ENCODE measurements at regions not wholly inside any gene's neighbourhood (a gene's known extent, or its start where the extent isn't known, plus 50 kb on each side); places are given as distances from the start of the nearest gene placed in this dataset.

DNA sequence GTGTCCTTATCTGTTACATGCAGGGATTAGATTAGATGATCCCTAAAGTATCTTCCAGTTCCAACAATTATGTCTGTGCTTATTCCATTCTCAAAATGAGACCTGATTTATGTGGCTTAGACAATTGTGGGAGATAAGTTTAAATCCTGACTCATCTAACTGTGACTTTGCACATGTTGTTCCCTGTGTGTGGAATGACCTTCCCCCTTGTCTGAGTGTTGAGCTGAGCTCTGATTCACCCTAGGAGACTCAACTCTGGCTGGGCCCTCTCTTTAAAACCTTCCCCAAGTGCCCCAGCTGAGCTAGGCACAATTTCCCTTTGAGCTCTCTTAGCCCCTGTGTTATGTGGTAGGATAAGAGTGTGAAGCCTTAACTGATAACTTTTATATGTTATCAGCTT, 118.9 kb upstream of the ELL2 start:
- H3K4me3 ChIP-seq (ENCODE audit: low read depth, low read length), result no peak overlapping the region
- DNase-seq (ENCODE audit: low read depth), result no peak
- TF ChIP-seq, protein P1, sequence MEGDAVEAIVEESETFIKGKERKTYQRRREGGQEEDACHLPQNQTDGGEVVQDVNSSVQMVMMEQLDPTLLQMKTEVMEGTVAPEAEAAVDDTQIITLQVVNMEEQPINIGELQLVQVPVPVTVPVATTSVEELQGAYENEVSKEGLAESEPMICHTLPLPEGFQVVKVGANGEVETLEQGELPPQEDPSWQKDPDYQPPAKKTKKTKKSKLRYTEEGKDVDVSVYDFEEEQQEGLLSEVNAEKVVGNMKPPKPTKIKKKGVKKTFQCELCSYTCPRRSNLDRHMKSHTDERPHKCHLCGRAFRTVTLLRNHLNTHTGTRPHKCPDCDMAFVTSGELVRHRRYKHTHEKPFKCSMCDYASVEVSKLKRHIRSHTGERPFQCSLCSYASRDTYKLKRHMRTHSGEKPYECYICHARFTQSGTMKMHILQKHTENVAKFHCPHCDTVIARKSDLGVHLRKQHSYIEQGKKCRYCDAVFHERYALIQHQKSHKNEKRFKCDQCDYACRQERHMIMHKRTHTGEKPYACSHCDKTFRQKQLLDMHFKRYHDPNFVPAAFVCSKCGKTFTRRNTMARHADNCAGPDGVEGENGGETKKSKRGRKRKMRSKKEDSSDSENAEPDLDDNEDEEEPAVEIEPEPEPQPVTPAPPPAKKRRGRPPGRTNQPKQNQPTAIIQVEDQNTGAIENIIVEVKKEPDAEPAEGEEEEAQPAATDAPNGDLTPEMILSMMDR (IDR thresholded peaks at IDR 0.05; ENCODE audit: insufficient read depth, low read depth, low read length, missing control alignments), result no peak

DNA sequence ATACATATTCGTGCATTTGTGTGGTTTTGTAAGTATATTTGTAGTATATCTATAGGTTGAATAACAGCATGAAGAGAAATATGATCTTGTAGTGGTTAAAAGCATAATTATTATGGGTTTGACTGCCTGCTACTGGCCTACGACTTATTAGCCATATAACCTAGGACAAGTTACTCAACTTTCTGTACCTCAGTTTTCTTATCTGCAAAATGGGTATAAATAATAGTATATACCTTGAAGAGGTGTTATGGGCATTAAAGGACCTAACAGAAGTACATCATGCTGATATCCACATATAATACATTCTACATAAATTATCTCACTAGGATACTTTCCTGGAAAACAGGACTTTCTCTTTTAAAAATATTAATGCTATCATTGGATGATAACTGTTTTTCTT, 118.3 kb upstream of the ELL2 start:
- H3K4me3 ChIP-seq (ENCODE audit: low read depth, low read length), result no peak overlapping the region
- DNase-seq (ENCODE audit: low read depth), result no peak
- TF ChIP-seq, protein P1 (IDR thresholded peaks at IDR 0.05; ENCODE audit: insufficient read depth, low read depth, low read length, missing control alignments), result no peak

DNA sequence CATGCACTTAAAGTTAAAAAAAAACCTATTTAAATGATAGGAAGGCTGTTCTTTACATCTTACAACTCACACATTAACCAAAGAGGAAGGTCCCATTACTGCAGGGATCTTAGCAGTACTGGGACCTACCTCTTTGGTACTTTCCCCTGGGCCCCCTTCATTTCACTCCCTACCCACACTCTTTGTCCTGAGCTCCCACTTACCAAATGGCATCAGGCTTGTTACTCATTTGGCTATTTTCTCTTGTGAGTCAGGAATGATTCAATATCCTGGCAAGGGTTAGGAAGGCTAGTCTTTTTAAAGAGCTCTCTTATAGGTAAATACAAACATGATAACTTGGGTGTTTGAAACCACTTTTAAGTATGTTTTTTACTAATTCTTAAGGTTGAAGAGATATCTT, 117.4 kb upstream of the ELL2 start:
- DNase-seq (ENCODE audit: low read depth), result no peak
- H3K4me3 ChIP-seq (ENCODE audit: low read depth, low read length), result no peak overlapping the region
- TF ChIP-seq, protein P1 (IDR thresholded peaks at IDR 0.05; ENCODE audit: insufficient read depth, low read depth, low read length, missing control alignments), result no peak

DNA sequence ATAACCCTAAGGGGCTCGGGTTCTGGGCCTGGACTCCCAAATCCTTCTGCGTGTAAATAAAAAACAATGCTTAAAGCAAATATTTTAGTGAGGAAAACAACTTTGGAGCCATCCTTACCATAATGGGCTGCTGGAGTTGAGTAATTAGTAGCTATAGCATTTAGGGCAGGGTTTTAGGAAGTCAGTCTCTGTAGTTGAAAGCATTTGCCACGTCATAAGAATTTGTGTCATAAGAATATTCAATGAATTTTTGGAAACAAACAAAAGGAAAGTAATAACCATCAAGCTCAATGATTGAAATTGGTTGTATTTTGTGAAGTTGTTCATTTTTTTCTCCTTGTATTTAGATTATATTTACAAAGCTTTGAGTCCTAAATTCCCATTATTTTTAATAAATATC, 114.8 kb upstream of the ELL2 start:
- TF ChIP-seq, protein P1 (IDR thresholded peaks at IDR 0.05; ENCODE audit: insufficient read depth, low read depth, low read length, missing control alignments), result no peak
- DNase-seq (ENCODE audit: low read depth), result no peak

DNA sequence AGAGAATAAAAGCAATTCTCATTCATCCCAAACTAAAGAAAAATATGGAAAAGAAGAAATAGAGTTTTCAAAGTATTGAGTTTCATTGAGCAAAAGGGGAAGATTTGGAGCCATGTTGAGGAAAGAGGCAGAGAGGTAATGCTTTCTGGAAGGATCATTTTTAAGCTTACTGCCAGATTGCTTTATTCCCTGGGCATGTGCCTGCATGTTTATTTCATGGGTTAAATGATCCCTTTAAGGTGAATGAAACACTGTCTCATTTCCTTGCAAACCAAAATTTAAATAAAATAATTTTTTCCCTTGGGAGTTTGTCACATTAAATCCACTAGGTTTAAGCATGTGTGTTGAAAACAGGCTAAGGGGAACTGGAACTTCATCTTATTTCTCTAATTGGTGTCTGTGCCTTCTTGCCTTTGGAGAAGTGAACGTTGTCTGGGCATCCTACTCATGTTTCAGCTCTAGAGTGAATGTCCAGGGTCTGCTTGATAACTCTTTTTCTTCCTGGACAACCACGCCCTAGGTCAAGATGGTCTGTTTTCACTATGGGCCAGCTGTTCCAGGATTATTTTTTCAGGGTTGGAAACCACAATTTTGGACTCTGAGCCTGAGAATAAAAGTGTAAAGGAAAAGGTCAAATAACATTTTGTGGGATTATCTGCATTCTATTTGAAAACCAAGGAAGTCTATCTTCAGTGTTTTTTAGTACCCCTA, 114.1 kb upstream of the ELL2 start:
- no peak for DNase-seq (ENCODE audit: low read depth)
- H3K4me3 ChIP-seq (ENCODE audit: low read depth, low read length), result no peak overlapping the region
- TF ChIP-seq, protein P1 (IDR thresholded peaks at IDR 0.05; ENCODE audit: insufficient read depth, low read depth, low read length, missing control alignments), result no peak

More for the DNA sequence above, 114.8 kb upstream of the ELL2 start:
- no peak overlapping the region for H3K4me3 ChIP-seq (ENCODE audit: low read depth, low read length)

DNA sequence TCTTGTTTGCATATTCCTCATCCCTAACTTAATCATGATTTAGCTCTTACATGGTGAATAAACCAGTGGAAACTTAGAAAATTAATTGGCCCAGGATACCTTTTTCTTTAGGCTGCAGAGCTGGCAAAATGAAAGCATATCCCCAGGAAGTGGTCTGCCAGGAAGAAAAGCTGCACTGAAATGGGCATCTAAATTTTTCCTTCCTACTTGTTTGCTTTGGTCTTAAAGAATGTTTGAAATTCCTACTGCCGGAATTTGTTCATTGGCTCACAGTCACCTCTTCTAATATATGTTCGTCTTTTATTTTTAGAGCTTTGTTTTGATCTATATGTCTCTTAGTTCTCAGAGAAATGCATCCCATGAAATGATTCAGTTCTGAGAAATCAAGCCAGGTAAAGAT, 113.2 kb upstream of the ELL2 start:
- TF ChIP-seq, protein P1 (IDR thresholded peaks at IDR 0.05; ENCODE audit: insufficient read depth, low read depth, low read length, missing control alignments), result no peak

DNA sequence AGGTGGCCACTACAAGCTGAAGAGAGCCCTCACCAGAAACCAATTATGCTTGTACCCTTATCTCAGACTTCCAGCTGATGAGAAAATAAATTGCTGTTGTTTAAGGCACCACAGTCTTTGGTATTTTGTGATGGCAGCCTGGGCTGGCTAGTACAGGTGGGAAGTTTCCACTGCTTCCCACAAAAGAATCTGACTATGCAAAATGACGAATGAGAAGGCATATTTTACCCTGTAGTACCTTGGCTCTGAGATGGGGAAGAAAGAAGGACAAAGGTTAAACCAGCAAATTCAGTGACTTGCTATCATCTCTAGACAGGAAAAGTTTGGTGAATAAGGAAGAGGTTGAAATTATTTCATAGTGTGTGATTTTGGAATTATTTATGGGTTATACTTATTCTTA, 112.8 kb upstream of the ELL2 start:
- DNase-seq (ENCODE audit: low read depth), result no peak
- no peak overlapping the region for H3K4me3 ChIP-seq (ENCODE audit: low read depth, low read length)
- TF ChIP-seq, protein P1 (IDR thresholded peaks at IDR 0.05; ENCODE audit: insufficient read depth, low read depth, low read length, missing control alignments), result no peak

More for the DNA sequence above, 113.2 kb upstream of the ELL2 start:
- no peak overlapping the region for H3K4me3 ChIP-seq (ENCODE audit: low read depth, low read length)
- no peak for DNase-seq (ENCODE audit: low read depth)
